ENCODE measurements at regions not wholly inside any gene's neighbourhood (a gene's known extent, or its start where the extent isn't known, plus 50 kb on each side); places are given as distances from the start of the nearest gene placed in this dataset.

- TF ChIP-seq REST (IDR thresholded peaks at IDR 0.05; ENCODE audit: unreplicated experiment) = no peak
- no peak for TF ChIP-seq STAT1 (IDR thresholded peaks at IDR 0.05; ENCODE audit: unreplicated experiment)
- no peak for TF ChIP-seq CTCF (conservative IDR thresholded peaks at IDR 0.05; ENCODE audit: low read depth in 2 of 2)
- TF ChIP-seq ETS1 (IDR thresholded peaks at IDR 0.05) = no peak
- TF ChIP-seq JUNB (IDR thresholded peaks at IDR 0.05; ENCODE audit: unreplicated experiment) = no peak
Observed at GRCh38 chr5:13624283-13625074, 320.0 kb downstream of the DNAH5 start (continued).

GRCh38 chr5:13613621-13614020 is 330.9 kb downstream of the DNAH5 start:
- Mint-ChIP-seq H3K4me3 (no peak overlapping the region), H3K27me3 (ENCODE audit: insufficient read depth, low read depth, poor library complexity) (no peaks in the 10 kb centered on the region), H3K9me3 (no peaks in the 10 kb centered on the region; the same call in 2 of the 3 replicates), H3K27ac (no peak overlapping the region), H3K36me3 (ENCODE audit: low read depth) (no peaks in the 10 kb centered on the region), H3K4me1 (no peaks in the 10 kb centered on the region)
- H3K36me3 ChIP-seq (ENCODE audit: insufficient read depth) = no peaks in the 10 kb centered on the region
- H3K4me2 ChIP-seq = no peak overlapping the region
- DNase-seq (ENCODE audit: low spot score) (no peak), ATAC-seq (no peak)
- no peak overlapping the region for H2AFZ ChIP-seq
- H3K27ac ChIP-seq (ENCODE audit: low read depth) = no peak overlapping the region
- H3K79me2 ChIP-seq (replicated peaks; ENCODE audit: insufficient read depth) = no peaks in the 10 kb centered on the region
- H3K4me3 ChIP-seq = no peak overlapping the region
- no peaks in the 10 kb centered on the region for H3K27me3 ChIP-seq (ENCODE audit: insufficient read depth)
- no peaks in the 10 kb centered on the region for H4K20me1 ChIP-seq (replicated peaks; ENCODE audit: insufficient read depth)
- H3K4me1 ChIP-seq (ENCODE audit: insufficient read depth) = no peaks in the 10 kb centered on the region
- peaks cover 6% of the 10 kb centered on the region; the same call in 1 of the 2 replicates for H3K9me2 ChIP-seq (ENCODE audit: insufficient read depth)
- H3F3A ChIP-seq (replicated peaks; ENCODE audit: low read depth) = no peaks in the 10 kb centered on the region
- TF ChIP-seq ZNF331 (CRISPR knock-in tag; IDR thresholded peaks at IDR 0.05; ENCODE audit: low read depth) = no peak
- no peak for TF ChIP-seq ZNF114 (CRISPR knock-in tag; IDR thresholded peaks at IDR 0.05)
- TF ChIP-seq ETS1 (IDR thresholded peaks at IDR 0.05) = no peak
- no peak for TF ChIP-seq REST (IDR thresholded peaks at IDR 0.05; ENCODE audit: unreplicated experiment)
- no peak for TF ChIP-seq POLR2AphosphoS5 (IDR thresholded peaks at IDR 0.05; ENCODE audit: low read depth)

Measured in GM23338 (cell line).